K562 (cell line): ENCODE measurements at regions not wholly inside any gene's neighbourhood (a gene's known extent, or its start where the extent isn't known, plus 50 kb on each side); places are given as distances from the start of the nearest gene placed in this dataset.

ENCODE experiments used
- BHLHE40 ChIP-seq: IDR thresholded peaks from 2 replicates; pipeline ENCODE4 v1.6.1; 2011; ENCODE audit warnings: low read length, improper control_type of control experiment
- ERF ChIP-seq: fragments of 450-650 bp; formaldehyde crosslinking; IDR thresholded peaks from 2 replicates; pipeline ENCODE4 v1.4.0; 2020; ENCODE audit warnings: mild to moderate bottlenecking, mixed read lengths
- ETV6 ChIP-seq, 3 experiments: fragments of 150-350 bp in 1 of 3; sonication (generic) in 1 of 3; formaldehyde crosslinking in 1 of 3; IDR thresholded peaks; 2 replicates each; pipeline versions ENCODE4 v1.6.1 to v1.8.0; 2014 to 2022; ENCODE audit warnings: borderline replicate concordance in 2 of 3, low read depth in 2 of 3, antibody characterized with exemption in 1 of 3, low read length in 1 of 3, mild to moderate bottlenecking in 1 of 3, missing genetic modification reagents in 1 of 3
- MITF ChIP-seq: IDR thresholded peaks from 2 replicates; pipeline ENCODE4 v1.6.1; 2014; ENCODE audit warnings: antibody characterized with exemption
- NCOA6 ChIP-seq: fragments of 450-650 bp; IDR thresholded peaks from 2 replicates; pipeline ENCODE4 v1.6.1; 2017; ENCODE audit warnings: mild to moderate bottlenecking
- TEAD2 ChIP-seq: fragments of 450-650 bp; IDR thresholded peaks from 2 replicates; pipeline ENCODE4 v1.6.1; 2016; ENCODE audit warnings: missing genetic modification characterization, control low read depth, missing compliant biosample characterization
- ZFP36 ChIP-seq: fragments of 150-350 bp; IDR thresholded peaks from 2 replicates; pipeline ENCODE4 v1.6.1; 2018; ENCODE audit warnings: low read length, low read depth; ENCODE audit not compliant: partially characterized antibody
- ZKSCAN1 ChIP-seq: fragments of 150-350 bp; IDR thresholded peaks from 2 replicates; pipeline ENCODE4 v1.6.1; 2016; ENCODE audit warnings: low read depth, low read length
- ZNF212 ChIP-seq: fragments of 450-650 bp; formaldehyde crosslinking; IDR thresholded peaks from 2 replicates; pipeline ENCODE4 v1.4.0; 2020; ENCODE audit warnings: mild to moderate bottlenecking
- ZNF324 ChIP-seq: fragments of 250-450 bp; sonication (Bioruptor Pico); IDR thresholded peaks from 2 replicates; pipeline ENCODE4 v1.4.0; 2020; ENCODE audit warnings: mild to moderate bottlenecking

DNA sequence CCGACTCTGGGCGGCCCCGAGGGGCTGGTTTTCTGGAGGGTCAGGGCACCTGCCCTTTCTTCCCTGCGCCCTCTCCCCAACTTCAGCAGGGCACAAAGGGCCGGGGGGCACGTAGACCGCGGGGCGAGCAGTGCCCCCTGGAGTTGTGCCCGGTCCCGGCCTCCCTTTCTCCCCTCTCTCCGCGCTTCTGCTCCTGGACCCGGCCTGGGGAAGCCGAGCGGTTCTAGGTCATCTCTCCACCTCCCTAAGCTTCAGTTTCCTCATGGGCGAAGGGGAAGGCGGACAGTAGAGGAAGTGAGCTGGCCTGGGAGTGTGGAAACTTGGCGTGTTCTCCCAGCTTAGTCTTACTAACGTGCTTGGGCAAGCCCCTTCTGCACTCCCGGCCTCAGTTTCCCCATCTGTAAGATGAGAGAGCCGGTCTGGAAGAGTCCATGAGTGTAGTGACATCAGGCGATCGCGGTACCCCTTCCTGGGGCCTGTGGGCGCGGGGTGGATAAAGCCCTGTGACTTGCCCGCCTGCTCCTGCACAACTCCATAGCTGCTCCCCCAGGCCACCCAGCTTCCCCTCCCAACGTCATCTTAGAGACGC, 158.6 kb upstream of the PARP11 start (continued):
- TF ChIP-seq MITF (no peak), ZFP36 (no peak), ZNF212 (no peak), BHLHE40 (no peak), ZNF324 (CRISPR knock-in tag) (no peak), ETV6 (IDR thresholded peaks at IDR 0.05; ENCODE audit: borderline replicate concordance in 1 of 2, low read depth in 2 of 2, low read length in 1 of 2) (no peak), ETV6 (CRISPR knock-in tag; IDR thresholded peaks at IDR 0.05; ENCODE audit: borderline replicate concordance) (no peak), ERF (CRISPR knock-in tag) (no peak), NCOA6 (no peak), TEAD2 (tag) (no peak), ZKSCAN1 (no peak)
- TF ChIP-seq, all 486 proteins: peak for 0
